Esophagus muscularis mucosa (tissue), 3 donors: ENCODE measurements at regions not wholly inside any gene's neighbourhood (a gene's known extent, or its start where the extent isn't known, plus 50 kb on each side); places are given as distances from the start of the nearest gene placed in this dataset.

ENCODE experiments used
- CTCF ChIP-seq, 3 experiments: fragments of 200-600 bp in 2 of 3; fragments of 450-650 bp in 1 of 3; sonication (generic) in 2 of 3; IDR thresholded peaks; one replicate each; pipeline ENCODE4 v1.5.1; 2017 to 2019; ENCODE audit warnings: antibody characterized with exemption in 3 of 3, mild to moderate bottlenecking in 2 of 3, moderate library complexity in 1 of 3
- POLR2A ChIP-seq: fragments of 450-650 bp; IDR thresholded peaks from one replicate; pipeline ENCODE4 v1.6.1; 2017; ENCODE audit warnings: antibody characterized with exemption, moderate library complexity, mild to moderate bottlenecking, low read depth

- no peak for TF ChIP-seq POLR2A
- TF ChIP-seq CTCF (IDR thresholded peaks at IDR 0.05) = no peak
Measured at GRCh38 chr4:38490753-38491446, 173.1 kb upstream of the KLF3 start.
